Left ventricle myocardium inferior (tissue), 1 donor: ENCODE measurements at regions not wholly inside any gene's neighbourhood (a gene's known extent, or its start where the extent isn't known, plus 50 kb on each side); places are given as distances from the start of the nearest gene placed in this dataset.
A peak's percentile ranks its signal among the peaks of the same experiment; 100 is the strongest.

Source experiments
- DNase-seq: peaks from one replicate; pipeline ENCODE4 v3.0.0-alpha.2; 2020
- H3K27ac ChIP-seq: fragments of 200-600 bp; replicated peaks from 2 replicates; pipeline ENCODE4 v1.8.0; 2021
- H3K27me3 ChIP-seq: fragments of 200-600 bp; 2 replicates; pipeline ENCODE4 v1.8.0; 2021; ENCODE audit warnings: low read depth
- H3K36me3 ChIP-seq: fragments of 200-600 bp; 2 replicates; pipeline ENCODE4 v1.8.0; 2021
- H3K4me1 ChIP-seq: fragments of 200-600 bp; 2 replicates; pipeline ENCODE4 v1.8.0; 2021
- H3K4me3 ChIP-seq: fragments of 200-600 bp; 2 replicates; pipeline ENCODE4 v1.8.0; 2021; ENCODE audit warnings: mild to moderate bottlenecking, moderate library complexity
- H3K9me3 ChIP-seq: fragments of 200-600 bp; replicated peaks from 2 replicates; pipeline ENCODE4 v1.8.0; 2021
- intact Hi-C: fragments of 100-400 bp; cut with micrococcal nuclease; formaldehyde crosslinking; loops from one replicate; pipeline ENCODE4 v1.11.0; 2022
- TF ChIP-seq, protein P1 (sequence below): fragments of 200-600 bp; IDR thresholded peaks from 2 replicates; pipeline ENCODE4 v1.8.0; 2021; ENCODE audit warnings: antibody characterized with exemption, mild to moderate bottlenecking, borderline replicate concordance
- donor health status: DM: no; HTN: yes; CAD: no; lungs with severe emphysema.

DNA sequence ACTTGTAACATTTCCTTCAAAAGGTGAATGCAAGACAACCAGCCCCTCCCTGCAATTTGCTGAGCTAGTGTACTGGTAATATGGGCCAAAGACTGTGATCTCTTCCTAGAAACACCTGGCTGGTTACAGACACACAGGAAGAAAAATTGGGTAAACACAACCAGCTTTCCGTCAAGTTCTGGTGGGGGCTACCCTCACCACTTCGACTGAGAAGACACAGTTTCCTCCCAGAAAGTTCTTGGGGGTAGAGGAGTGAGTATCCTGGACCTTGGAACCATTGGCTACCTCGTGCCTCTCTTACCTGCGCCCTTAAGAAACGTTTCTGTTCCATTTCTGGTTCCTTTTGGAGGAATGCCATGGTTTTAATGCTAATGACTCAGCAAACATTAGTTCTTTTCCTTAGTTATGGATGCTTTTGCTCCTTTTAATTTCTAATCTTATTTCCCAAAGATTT lies 120.9 kb upstream of the DLX2 start:
- Histone ChIP-seq H3K27ac (no peak overlapping the region), H3K27me3 (no peaks in the 10 kb centered on the region), H3K4me1 (no peaks in the 10 kb centered on the region), H3K9me3 (no peaks in the 10 kb centered on the region), H3K36me3 (no peaks in the 10 kb centered on the region), H3K4me3 (no peak overlapping the region)
- no peak for DNase-seq
- intact Hi-C loops, result no loop called here
- TF ChIP-seq, protein P1, sequence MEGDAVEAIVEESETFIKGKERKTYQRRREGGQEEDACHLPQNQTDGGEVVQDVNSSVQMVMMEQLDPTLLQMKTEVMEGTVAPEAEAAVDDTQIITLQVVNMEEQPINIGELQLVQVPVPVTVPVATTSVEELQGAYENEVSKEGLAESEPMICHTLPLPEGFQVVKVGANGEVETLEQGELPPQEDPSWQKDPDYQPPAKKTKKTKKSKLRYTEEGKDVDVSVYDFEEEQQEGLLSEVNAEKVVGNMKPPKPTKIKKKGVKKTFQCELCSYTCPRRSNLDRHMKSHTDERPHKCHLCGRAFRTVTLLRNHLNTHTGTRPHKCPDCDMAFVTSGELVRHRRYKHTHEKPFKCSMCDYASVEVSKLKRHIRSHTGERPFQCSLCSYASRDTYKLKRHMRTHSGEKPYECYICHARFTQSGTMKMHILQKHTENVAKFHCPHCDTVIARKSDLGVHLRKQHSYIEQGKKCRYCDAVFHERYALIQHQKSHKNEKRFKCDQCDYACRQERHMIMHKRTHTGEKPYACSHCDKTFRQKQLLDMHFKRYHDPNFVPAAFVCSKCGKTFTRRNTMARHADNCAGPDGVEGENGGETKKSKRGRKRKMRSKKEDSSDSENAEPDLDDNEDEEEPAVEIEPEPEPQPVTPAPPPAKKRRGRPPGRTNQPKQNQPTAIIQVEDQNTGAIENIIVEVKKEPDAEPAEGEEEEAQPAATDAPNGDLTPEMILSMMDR, result no peak

DNA sequence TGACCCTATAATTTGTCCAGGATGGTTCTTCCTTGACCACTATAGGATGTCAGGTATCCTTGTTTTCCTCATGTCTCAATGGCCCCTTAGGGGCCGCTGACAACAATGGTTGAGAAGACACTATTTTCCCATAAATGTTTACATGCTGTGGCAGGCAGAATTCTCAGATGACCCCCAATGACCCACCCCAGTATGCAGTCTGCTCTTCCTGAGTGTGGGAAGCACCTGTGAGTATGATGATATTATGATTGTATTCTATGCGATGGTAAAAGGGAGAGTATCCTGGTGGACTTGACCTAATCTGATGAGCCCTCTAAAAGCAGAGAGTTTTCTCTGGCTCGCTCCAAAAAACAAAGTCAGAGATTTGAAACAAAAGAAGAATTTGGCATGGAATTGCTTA lies 123.1 kb upstream of the DLX2 start:
- intact Hi-C loops, result no loop called here
- DNase-seq, result no peak
- TF ChIP-seq, protein P1, result no peak

DNA sequence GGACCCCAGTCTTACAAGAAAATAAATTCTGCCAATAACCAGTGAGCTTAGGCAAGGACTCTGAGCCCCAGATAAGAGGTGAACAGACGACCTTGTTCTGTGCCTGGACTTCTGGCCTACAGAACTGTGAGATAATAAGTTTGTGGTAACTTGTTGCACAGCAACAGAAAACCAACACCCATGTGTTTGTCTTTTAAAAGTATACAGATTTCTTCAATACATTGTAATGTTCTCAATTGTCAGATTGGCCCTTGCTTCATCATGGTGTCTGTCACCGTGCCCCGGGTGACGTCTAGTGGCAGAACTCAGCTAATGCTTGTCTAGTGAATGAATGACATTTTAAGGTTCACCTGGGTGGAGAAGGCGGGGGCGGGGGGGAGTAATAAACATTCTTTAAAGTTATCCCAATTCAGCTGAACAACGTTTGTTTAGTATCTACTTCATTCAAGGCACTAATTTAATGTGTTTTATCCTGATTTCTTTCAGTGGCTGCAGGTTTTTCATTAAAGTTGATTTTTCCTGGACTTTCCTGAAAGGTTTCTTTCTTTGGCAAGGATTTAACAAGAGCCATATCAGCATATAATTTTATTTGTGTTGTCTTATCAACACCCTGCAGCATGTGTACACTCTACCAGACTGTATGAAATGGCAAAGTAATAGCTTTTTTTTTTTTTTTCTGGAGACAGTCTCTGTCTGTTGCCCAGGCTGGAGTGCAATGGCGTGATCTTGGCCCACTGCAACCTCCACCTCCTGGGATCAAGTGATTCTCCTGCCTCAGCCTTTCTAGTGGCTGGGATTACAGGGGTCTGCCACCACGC lies 123.8 kb upstream of the DLX2 start:
- Histone ChIP-seq H3K4me3 (no peak overlapping the region), H3K27ac (no peak overlapping the region), H3K4me1 (no peaks in the 10 kb centered on the region), H3K9me3 (no peaks in the 10 kb centered on the region), H3K36me3 (no peaks in the 10 kb centered on the region), H3K27me3 (no peaks in the 10 kb centered on the region)
- no peak for DNase-seq
- intact Hi-C loops, result no loop called here
- TF ChIP-seq, protein P1, result peak; percentile 29

More for the DNA sequence above, 123.1 kb upstream of the DLX2 start:
- no peak overlapping the region for H3K27ac ChIP-seq
- H3K27me3 ChIP-seq, result no peaks in the 10 kb centered on the region
- no peak overlapping the region for H3K4me3 ChIP-seq
- no peaks in the 10 kb centered on the region for H3K36me3 ChIP-seq
- no peaks in the 10 kb centered on the region for H3K4me1 ChIP-seq
- H3K9me3 ChIP-seq, result no peaks in the 10 kb centered on the region

- Histone ChIP-seq H3K4me3 (no peak overlapping the region), H3K4me1 (peaks cover 10% of the 10 kb centered on the region), H3K36me3 (no peaks in the 10 kb centered on the region), H3K27ac (no peak overlapping the region), H3K9me3 (no peaks in the 10 kb centered on the region), H3K27me3 (no peaks in the 10 kb centered on the region)
- intact Hi-C loops, result no loop called here
- TF ChIP-seq, protein P1, result no peak
- DNase-seq, result no peak
These were observed 125.0 kb upstream of the DLX2 start for GRCh38 chr2:172227719-172228118.

- Histone ChIP-seq H3K9me3 (no peaks in the 10 kb centered on the region), H3K27ac (no peak overlapping the region), H3K27me3 (no peaks in the 10 kb centered on the region), H3K4me3 (no peak overlapping the region), H3K4me1 (peaks cover 15% of the 10 kb centered on the region), H3K36me3 (no peaks in the 10 kb centered on the region)
- no peak for DNase-seq
- intact Hi-C loops, result no loop called here
- TF ChIP-seq, protein P1, result no peak
These were observed 125.6 kb upstream of the DLX2 start for GRCh38 chr2:172228177-172228808.
